Embryonic facial prominence (tissue), 1 donor: ENCODE measurements at regions not wholly inside any gene's neighbourhood (a gene's known extent, or its start where the extent isn't known, plus 50 kb on each side); places are given as distances from the start of the nearest gene placed in this dataset.
"Not testable (repeated sequence)": the region's sequence is repeated elsewhere in the genome, so short reads cannot be mapped to it uniquely, and the experiment has no call there.

Experiments used
- DNase-seq: peaks from one replicate; pipeline ENCODE4 v3.0.0-alpha.2; 2016; ENCODE audit errors: extremely low spot score

- no peak for DNase-seq
Measured at GRCh38 chr13:62879071-62879470, 1463.4 kb upstream of the PCDH20 start.

DNA sequence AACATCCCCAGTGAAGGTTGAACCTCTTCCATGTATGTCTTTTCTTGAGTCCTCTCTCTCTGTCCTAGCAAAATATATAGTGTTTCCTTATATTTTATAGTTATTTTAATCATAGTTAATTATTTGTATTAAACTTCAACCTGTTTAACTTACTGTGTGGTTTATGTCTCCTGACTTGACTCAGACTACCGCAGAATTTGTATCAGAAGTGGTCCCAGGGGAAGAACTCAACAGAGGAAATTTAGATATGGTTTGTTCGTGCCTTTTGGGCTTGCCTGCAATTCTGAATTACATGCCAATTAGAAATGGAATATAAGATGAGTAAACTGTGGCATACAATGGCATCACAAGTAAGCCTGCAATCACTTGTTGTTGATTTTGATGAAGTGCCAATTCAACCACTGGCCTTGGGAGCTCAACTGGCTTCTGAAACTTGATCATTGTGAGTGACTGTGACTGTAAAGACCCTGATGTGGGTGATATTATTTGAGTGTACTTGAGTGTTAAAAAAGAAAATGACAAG, 1459.5 kb upstream of the PCDH20 start:
- no peak for DNase-seq

- no peak for DNase-seq
Measured at GRCh38 chr13:62850331-62850730, 1434.7 kb upstream of the PCDH20 start.

GRCh38 chr13:62847520-62847919, 1431.9 kb upstream of the PCDH20 start:
- DNase-seq, result no peak

DNA sequence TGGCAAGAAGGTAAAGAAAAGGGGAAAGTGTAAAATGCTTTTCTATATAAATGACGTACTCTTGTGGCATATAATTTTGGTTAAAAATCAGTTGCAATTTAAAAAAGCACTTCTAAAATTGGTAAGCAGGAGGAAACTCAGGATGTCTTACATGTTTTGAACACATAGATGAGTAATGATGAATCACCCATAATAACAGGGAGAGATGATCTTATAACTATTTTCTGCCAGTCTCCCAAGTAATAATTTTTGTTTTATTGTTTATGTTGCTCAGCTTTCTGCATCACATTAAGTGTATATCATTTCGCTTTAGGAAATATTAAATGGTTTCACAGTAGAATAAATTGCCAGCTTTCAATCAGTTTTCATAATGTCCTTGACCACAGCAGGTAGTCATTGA, 1430.7 kb upstream of the PCDH20 start:
- DNase-seq, result no peak

GRCh38 chr13:62839338-62839737, 1423.7 kb upstream of the PCDH20 start:
- DNase-seq, result no peak

DNA sequence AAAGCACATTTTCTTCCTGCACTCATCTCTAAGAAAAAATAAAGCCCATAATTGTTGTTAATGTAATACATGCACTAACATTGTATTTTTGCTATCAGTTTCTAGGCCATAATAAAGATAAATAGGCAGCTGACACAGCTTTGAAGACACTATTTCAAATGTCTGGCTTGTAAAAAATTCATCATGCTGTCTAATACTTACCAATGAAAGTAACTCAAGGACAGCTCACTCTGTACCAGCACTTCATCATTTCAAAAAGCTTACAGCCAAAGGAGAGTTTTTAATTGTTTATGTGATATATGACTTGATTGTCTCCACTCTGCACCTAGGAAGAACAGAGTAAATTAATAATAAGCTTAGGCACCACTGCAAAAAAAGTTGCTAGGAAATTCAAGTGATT, 1423.3 kb upstream of the PCDH20 start:
- no peak for DNase-seq

DNA sequence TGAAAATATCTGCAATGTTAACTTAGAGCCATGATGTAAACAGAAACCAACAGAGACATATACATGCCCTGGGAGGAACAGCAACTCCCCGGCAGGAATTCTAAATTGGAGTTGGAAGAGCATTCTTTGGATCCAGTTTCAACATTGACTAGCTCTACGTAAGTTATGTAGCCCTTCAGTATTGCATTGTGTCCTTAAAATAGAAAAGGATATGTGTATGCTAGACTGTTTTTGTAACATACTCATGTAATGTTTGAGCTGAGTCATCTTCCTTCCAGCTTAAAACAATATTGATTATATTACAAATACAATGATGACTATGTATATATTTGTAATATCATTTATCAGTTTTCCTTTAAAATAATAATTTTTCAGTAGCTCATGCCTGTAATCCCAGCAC, 1422.2 kb upstream of the PCDH20 start:
- DNase-seq, result no peak

DNA sequence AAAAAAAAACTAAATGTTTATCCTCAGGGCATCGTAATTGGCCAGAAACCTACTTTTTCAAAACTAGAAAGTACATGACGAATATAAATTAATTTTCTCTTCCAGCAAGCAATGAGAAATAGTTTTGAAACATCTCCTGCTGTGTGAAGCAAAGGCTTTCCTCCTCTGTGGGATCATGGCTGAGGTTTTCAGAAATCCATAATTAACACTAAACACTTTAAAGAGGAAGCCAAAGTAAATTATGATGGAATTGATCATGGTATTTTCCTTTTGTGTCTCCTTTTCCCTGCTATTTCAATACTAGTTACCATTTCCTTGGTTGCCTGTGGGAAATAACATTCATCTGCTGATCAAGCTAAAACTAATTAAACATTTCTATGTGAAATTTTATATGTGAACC, 1413.8 kb upstream of the PCDH20 start:
- no peak for DNase-seq

DNA sequence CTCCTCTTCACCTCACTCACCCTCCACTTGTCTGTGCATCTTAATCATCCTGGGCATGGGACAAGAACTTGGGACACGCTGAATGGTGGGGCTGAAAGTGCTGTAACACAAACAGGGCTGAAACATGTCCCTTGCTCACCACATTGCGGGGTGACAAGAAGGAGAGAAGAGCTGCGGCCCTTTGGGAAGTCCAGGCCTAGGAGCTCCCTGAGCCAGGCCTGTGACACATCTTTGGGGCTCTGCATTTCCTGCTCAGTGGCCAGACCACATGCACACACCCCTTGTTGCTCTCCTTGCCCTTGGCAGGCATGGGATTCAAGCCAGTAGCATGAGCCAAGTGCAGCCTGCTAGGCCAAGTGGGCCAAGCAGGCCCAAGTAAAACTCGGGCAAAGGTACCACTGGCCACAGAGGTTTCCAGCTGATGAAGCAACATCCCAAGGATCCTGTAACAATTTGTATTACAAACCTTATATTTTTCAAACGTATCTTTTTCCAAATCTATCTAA, 1384.3 kb upstream of the PCDH20 start:
- DNase-seq, result no peak

- DNase-seq, result no peak
Measured at GRCh38 chr13:62799038-62799535, 1383.4 kb upstream of the PCDH20 start.

GRCh38 chr13:62793850-62794249, 1378.2 kb upstream of the PCDH20 start:
- DNase-seq, result no peak

DNA sequence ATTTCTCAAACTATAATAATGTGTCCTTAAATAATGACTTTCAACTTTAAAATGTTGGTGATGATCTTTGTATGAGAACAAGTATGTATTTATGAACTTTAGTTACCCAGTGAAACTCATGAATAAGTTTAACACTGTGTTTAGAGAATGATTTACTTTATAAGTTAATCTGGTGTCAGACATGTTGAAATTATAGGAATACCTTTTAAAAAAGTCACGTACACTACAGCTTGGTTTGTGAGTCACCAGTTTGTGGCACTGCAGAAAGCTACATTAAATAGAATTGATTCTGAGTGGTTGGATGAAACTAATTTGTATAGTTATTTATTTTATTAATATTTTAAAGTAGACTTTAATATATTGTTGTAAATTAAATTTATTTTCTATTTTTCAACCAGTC, 1366.2 kb upstream of the PCDH20 start:
- DNase-seq, result no peak

- no peak for DNase-seq
Measured at GRCh38 chr13:62779161-62779560, 1363.5 kb upstream of the PCDH20 start.

DNA sequence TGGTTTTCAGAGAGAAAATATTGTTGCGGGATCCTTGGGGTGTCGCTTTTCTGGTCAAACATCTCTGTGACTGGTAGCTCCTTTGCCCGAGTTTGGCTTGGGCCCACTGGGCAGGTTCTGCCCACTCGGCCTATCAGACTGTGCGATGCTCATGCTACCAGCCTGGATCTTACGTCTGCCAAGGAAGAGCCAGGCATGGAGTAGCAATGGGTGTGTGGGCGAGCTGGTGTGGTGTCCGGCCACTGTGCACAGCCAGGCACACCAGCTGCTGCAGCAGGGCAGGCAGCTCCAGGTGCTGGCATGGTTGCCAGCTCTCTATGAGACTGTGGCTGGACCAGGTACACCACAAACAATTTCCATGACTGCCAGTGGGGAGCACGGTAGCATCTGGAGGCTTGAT, 1351.8 kb upstream of the PCDH20 start:
- DNase-seq, result no peak

DNA sequence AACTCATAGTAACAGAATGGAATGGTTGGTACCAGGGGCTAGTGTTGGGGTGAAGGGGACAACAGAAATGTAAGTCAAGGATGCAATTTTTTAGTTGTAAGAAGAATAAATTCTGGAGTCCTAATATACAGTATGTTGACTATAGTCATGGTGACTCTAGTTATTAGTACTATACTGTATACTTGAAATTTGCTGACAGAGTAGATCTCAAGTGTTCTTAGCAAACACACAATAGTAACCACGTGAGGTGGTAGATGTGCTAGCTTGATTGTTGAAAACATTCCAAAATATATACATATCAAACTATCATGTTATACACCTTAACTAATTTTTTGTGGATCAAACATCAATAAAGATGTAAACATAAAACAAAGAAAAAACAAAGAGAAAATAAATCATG, 1345.1 kb upstream of the PCDH20 start:
- DNase-seq, result no peak

- DNase-seq, result no peak
Measured at GRCh38 chr13:62747629-62748028, 1332.0 kb upstream of the PCDH20 start.

DNA sequence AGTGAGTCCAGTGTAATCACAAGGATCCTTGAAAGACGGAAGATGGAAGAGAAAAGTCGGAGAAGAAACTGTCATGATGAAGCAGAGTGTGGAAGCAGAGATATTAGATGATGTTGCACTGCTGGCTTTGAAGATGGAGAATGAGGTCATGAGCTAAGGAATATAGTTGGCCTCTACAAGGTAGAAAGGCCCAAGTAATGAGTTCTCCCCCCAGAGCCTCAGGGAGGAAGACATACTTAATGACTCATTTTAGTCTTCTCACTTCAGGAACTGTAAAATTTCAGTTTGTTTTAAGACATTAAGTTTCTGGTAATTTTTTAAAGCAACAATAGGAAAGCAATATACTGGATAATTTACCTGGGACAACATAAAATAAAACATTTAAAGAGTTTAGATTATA, 1331.5 kb upstream of the PCDH20 start:
- no peak for DNase-seq

DNA sequence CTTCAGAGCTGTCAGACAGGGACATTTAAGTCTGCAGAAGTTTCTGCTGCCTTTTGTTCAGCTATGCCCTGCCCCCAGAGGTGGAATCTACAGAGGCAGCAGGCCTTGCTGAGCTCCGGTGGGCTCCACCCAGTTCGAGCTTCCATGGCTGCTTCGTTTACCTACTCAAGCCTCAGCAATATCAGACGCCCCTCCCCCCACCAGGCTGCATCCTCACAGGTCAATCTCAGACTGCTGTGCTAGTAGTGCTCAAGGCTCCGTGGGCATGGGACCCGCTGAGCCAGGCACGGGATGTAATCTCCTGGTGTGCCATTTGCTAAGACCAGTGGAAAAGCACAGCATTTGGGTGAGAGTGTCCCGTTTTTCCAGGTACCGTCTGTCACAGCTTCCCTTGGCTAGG, 1314.1 kb upstream of the PCDH20 start:
- not testable (repeated sequence) for DNase-seq

DNA sequence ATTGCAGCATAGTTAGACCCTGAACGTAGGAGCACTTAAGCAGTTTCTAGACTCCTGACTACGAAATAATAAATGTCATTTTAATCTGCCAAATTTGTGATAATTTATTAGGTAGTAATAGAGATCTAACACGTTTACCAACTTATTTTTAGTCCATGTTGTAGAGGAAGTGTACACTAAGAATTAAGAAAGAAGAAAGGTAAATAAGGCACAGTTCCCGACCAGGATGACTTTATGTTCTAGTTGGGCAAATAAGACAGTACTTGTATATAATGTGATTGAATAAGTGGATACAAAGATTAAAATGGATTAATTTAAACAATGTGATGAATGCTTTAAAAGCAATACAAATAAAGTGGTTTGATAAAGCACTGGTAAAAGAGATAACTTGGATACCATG, 1306.2 kb upstream of the PCDH20 start:
- no peak for DNase-seq

DNA sequence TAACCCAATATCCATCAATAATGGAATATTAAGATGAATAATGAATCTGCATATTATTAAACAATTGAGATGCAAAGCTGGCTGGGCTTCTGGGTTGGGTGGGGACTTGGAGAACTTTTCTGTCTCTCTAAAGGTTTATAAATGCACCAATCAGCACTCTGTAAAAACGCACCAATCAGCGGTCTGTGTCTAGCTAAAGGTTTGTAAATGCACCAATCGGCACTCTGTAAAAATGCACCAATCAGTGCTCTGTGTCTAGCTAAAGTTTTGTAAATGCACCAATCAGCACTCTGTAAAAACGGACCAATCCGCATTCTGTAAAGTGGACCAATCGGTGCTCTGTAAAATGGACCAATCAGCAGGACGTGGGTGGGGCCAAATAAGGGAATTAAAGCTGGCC, 1296.3 kb upstream of the PCDH20 start:
- not testable (repeated sequence) for DNase-seq

DNA sequence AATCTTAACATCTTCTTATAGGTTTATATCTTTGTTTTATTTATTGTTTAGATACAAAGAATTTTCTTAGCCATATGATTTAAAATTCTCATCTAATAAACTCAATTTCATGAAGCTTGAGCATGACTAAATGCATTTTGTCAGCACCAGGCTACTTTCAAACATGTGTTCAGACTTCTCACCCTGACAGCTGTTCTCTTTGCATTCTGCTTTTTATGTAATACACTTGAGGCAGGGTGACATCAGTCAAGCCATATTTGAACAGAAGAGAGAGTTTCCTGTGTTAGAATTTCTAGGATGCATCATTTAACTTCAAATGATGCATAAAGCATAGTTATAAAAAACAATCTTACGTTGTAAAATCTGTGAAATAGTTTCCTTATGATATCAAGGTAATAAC, 1295.1 kb upstream of the PCDH20 start:
- no peak for DNase-seq

GRCh38 chr13:62706048-62706447, 1290.4 kb upstream of the PCDH20 start:
- DNase-seq, result no peak

- DNase-seq, result no peak
Measured at GRCh38 chr13:62704875-62705274, 1289.2 kb upstream of the PCDH20 start.
